GM04503 (cell line): ENCODE measurements at regions not wholly inside any gene's neighbourhood (a gene's known extent, or its start where the extent isn't known, plus 50 kb on each side); places are given as distances from the start of the nearest gene placed in this dataset.

Source experiments
- DNase-seq: peaks from one replicate; pipeline ENCODE4 v3.0.0-alpha.2; 2012; ENCODE audit warnings: low read depth

DNA sequence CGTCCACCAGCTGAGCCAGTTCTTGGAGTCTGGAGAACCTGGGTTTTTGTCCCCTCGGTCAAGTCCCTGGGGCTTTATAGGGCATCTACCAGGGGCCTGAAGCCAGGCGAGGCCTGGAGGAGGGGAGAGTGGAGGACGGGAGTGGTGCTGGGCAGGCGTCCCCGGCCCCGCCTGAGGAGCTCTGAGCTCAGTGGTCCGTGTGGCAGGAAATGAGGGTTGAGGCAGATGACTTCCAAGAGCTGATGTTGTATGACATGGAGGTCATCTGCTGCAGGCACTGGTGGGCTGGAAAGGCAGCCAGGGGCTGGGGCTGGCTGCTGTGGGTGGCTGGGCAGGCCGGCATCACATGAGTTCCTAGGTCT is 118.5 kb upstream of the HS6ST1 start:
- DNase-seq: no peak

GRCh38 chr2:128438091-128438490 is 119.4 kb upstream of the HS6ST1 start:
- no peak for DNase-seq

DNA sequence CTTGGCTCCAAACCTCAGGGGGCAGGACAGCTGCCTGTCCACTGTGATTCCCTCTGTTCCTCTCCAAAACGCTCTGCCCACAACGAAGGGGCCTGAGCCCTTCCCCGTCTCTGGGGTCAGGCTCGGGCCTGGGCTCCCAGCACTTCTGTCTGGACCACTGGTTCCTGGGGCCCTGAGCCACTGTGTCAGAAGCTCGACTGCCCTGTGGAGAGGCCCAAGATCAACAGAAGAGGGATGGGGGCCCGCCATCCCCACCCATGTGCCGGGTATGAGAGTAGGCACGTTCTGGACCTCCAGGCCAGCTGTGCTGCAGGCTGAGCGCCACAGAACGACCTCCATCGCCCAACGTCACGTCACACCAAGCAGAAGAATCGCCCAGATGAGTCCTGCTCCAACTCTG is 119.9 kb upstream of the HS6ST1 start:
- DNase-seq: no peak

DNA sequence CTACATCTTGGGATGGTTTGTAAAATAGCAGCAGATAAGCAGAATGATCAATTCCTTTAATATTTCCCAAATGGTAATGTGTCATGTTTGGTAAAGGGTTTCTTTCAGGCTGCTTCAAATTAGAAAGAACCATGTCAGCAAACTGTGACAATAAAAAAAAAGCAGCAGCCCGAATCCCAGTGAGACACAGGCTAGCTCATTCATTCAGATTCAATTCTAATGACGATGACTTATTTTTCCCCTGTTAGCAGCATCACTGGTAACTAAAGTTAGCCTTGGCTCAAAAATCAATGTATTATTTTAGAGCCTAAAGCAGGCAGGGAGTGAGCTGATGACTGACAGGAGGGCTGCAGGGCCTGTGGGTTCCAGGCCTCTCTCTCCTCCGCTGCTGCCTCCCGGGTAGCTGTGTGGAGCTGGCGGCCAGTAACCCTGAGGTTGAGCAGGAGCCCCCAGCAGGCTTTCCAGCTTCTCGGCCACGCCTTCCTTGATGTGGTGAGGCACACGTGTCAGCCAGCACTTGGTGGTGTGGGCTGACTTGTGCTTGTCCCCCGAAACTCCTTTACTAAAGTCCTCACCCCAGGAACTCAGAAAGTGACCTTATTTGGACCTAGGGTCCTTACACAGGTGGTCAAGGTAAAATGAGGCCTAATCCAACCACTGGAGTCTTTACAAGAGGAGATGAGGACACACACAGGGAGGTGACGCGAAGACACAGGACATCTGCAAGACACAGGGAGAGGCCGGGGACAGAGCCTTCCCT is 120.5 kb upstream of the HS6ST1 start:
- no peak for DNase-seq

- no peak for DNase-seq
These were observed 121.4 kb upstream of the HS6ST1 start for GRCh38 chr2:128439791-128440665.

DNA sequence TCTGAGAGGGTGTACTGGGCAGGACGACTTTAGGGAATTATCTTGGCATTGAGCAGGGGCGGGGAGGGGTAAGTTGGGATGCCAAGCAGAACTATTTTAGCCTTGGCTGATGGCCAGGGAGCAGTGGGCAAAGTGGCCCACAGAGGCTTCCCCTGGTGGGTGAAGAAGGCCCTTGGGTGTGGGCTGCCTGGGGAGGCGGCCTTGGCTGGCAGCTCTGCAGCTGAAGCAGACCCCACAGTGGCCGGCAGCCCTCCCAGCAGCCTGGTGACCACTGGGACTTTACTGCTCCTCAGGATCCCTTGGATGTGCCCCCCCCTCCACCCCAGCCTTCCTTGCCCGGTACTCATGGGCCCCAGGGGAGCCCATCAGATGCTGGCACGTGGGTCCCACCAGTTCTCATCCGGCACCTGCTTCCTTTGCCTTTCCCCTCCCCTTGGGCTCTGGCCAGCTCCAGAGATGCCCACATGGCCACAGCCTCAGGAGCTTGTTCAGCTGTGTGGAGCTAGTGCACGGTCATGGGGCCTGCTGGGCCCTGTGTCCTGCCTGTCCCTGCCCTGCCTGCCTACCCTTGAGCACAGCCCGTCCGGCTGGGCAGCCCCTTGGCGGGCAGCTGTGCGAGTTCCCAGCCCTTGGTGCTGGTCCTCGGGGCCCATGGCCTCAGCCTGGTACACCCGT is 122.1 kb upstream of the HS6ST1 start:
- DNase-seq: no peak

GRCh38 chr2:128441341-128442052 is 122.8 kb upstream of the HS6ST1 start:
- no peak for DNase-seq

DNA sequence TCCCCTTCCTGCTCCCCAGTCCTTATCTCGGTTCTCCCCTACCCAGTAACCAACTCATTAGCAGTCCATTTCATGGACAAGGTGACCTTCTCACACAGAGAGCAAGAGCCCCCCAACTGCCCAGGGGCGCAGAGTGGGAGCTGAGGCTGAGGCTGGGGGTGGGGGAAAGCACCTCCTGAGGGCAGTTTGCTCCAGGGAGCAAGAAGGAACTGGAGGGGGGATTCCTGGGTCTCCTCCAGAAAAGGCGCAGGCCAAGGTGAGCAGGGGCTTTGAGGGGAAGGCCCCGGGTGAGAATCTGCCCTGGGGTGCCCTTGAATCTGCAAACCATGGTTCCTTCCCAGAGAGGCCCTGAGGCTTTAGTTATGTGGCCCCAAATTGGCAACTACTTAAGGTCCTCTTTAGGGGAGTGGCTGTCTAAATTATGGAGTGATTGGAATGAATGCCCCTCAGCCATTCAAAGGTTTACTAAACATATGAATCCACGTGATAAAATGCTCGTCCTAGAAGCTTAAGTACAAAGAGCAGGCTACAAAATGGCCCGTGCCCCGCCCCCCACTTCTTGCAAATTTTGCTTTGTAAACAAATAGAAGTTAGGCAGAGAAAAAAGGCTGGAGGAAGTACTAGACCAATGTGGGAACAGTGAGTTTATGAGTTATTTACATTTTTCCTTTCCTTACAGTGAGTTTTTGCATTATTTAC is 123.5 kb upstream of the HS6ST1 start:
- DNase-seq: no peak

- no peak for DNase-seq
These were observed 124.2 kb upstream of the HS6ST1 start for GRCh38 chr2:128442891-128443302.

- no peak for DNase-seq
These were observed 125.6 kb upstream of the HS6ST1 start for GRCh38 chr2:128444121-128444771.

GRCh38 chr2:128444816-128445522 is 126.3 kb upstream of the HS6ST1 start:
- DNase-seq: no peak

GRCh38 chr2:128445523-128445900 is 126.8 kb upstream of the HS6ST1 start:
- no peak for DNase-seq

DNA sequence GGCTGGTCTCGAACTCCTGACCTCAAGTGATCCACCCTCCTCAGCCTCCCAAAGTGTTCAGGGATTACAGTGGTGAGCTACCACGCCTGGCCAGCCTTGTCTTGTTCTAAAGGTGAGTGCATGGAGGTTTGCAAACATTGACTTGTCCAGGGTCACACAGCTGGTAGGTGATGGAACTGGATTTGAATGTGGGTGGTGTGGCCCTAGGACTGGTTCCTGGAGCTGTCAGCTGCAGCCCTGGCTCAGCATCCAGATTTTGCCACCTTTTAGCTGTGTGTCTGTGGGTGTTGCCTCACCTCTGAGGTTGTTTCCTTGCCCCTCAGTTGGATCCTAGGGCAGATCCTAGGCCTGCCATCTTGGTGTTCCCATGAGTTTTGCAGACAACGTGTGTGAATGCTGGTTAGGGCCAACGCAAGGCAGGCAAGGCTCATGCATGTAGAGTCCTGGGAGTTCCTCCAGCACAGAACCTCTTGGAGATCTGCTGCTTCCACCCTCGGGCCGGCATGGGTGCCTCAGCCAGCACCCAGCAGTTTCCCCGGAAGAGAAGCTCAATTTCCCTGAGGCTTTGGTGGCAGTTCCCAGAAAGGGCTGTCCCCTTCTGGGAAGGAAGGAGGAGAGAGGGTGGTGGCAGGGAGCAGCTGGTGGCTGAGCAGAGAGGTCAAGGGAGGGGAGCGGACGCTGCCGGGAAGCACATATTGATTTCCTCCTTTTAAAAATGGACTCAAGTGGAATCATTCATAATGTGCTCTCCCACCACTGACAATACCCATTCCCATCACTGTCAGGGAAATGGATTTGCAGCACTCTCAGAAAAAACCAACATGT is 127.6 kb upstream of the HS6ST1 start:
- no peak for DNase-seq

DNA sequence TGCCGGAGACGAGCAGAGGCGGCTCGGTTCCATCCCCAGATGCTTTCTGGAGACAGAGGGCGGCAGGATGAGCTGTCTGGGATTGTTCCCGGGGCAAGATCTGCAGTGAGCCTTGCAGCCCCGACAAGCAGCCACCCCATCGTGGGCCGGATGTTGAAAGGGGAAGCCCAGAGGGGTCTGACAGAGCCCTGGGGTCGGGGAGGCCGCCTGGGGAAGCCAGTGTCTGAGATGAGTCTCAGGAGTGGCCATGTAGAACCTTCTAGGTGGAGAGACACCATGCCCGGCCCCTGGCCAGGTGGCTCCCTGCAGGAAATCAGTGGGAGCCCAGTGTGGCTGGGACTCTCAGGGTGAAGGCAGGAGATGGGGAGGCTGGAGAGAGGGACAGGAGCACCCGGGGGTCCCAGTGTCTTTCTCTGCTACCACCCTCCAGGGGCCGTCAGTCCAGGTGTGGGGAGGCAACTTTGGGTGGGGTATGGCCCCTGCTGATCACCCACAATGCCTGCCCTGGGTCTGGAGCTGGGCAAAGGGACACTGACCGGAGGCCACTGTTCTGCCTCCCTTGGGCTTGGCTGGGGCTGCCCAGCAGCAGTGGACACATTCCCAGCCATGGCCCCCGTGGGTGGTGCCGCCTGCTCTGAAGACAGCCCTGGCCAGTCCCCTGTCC is 128.3 kb upstream of the HS6ST1 start:
- DNase-seq: no peak

GRCh38 chr2:128447538-128447995 is 128.9 kb upstream of the HS6ST1 start:
- DNase-seq: no peak

DNA sequence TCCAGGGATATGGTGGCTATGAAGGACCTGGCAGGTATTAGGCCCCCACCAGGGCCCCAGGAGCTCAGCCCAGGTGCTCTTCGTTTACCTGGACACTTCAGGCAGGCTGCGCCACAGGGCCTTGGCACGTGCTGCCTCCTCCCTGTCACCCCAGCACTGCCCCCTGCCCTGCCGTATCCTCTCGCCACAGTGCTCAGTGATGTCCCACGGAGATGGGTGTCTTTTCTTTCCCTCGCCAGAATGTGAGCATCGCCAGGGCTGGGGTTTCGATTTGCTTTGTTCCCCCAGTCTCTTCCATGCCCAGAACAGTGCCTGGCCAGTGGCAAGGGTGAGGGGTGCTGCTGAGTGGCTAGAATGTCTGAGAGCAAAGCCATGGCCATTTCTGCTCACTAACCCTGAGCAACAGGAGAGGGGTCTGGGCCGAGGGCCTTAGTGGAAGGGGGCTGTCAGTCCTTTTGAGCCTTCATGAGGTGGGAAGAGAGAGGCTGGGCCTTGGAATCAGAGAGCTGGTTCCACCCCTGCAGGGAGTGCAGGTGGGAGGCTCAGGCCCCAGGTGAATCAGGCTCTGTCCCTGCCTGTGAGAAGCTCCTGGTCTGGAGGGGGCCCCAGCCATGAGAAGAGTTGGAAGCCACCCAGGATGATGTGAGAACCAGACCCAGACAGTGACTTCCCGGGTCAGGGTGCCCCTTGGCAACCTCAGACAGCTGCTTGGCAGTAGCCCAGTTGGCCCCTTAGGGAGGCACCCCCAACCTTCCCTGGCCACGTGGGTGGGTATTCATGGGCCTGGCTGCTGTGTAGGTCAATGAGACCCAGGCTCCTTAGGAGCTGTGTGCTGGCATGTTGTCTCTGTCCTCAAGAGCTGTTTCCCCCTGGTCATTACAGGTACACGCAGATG is 129.9 kb upstream of the HS6ST1 start:
- DNase-seq: no peak

DNA sequence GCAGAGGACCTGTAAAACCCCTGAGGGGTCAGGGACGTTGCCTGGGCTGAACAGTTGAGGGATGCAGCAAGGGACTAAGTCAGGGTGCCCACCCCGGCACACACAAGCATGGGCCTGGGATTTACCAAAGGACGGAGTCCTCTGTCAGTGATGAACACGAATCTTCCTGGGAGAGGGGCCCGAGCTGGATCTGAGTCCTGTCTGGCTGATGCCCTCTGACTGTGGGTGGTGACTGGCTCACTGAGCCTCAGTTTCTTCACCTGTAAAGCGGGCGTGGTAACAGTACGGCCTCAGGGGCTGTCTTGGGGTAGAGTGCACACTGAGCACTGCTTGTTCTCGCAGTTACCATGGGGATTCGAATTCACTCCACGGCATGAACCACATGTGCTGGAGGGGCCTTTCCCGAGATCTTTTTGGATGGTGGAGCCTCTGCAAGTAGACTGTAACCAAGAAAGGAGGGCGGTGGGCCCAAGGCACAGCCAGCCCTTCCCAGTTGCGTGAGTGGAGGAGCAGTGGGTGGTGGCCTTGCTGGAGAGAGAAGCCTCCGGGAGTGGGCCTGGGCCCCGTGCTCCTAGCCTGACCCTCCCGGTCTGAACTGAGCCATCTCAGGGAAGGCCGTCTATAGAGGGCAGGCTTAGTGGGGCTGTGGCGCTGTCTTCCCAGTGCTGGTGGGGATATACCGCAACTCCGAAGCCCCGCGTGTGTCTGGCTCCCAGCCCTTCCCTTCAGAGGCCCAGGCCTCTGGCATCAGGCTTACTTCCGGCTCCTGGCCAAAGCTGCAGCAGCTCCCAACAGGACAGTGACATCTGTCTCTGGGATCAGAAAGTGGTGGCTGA is 130.8 kb upstream of the HS6ST1 start:
- no peak for DNase-seq
